K562 (cell line): ENCODE measurements at regions not wholly inside any gene's neighbourhood (a gene's known extent, or its start where the extent isn't known, plus 50 kb on each side); places are given as distances from the start of the nearest gene placed in this dataset.

ENCODE experiments used
- ATAC-seq: fragments of 200-7000 bp; cut with Tn5 transposase; 3 replicates; pipeline ENCODE4 v1.9.1; 2020; ENCODE audit warnings: moderate library complexity
- BruUV-seq: library from RNA; stranded (reverse); fragments of 400-500 nt; replicated peaks from 2 replicates; lab custom pipeline; 2021; lab: Mats Ljungman, UMichigan
- CTCF ChIA-PET: fragments of 300-600 bp; formaldehyde crosslinking; extraction: SDS; loops from one replicate; lab custom pipeline; 2021; ENCODE audit warnings: low intra/inter-chr PET ratio; lab: Yijun Ruan, JAX
- POLR2A ChIA-PET: fragments of 300-600, 350-650 bp; sonication (Branson Sonifier 250); formaldehyde crosslinking; extraction: SDS; loops from one replicate; lab custom pipeline; 2021; ENCODE audit warnings: antibody characterized with exemption, inconsistent platforms; lab: Yijun Ruan, JAX
- DNase-seq, 4 experiments: peaks; one replicate each; pipeline versions ENCODE4 v3.0.0 to v3.0.0-alpha.2; 2011 to 2018; ENCODE audit warnings: low spot score in 3 of 4, mixed read lengths in 3 of 4; ENCODE audit errors: extremely low read depth in 1 of 4
- FAIRE-seq: peaks from 2 replicates; lab custom pipeline; 2011; peaks lifted over from hg19 to GRCh38; lab: Jason Lieb, UNC
- H2AFZ ChIP-seq: 2 replicates; pipeline ENCODE4 v1.6.0; 2011; ENCODE audit warnings: low read depth, low read length, control low read depth, inconsistent platforms
- H3K27ac ChIP-seq: fragments of 200-600 bp; 3 replicates; pipeline ENCODE4 v1.8.0; 2011; ENCODE audit warnings: low read depth, mild to moderate bottlenecking, control low read depth, inconsistent platforms, low read length, moderate library complexity, mixed read lengths; ENCODE audit errors: extremely low read depth
- H3K27me3 ChIP-seq, 2 experiments: fragments of 300-600 bp in 1 of 2; 2 replicates in 1 of 2; 3 replicates in 1 of 2; pipeline versions ENCODE4 v1.6.0 to v1.8.0; 2011; ENCODE audit warnings: inconsistent platforms in 2 of 2, low read length in 2 of 2, mild to moderate bottlenecking in 1 of 2, mixed read lengths in 1 of 2, moderate library complexity in 1 of 2; ENCODE audit not compliant: control insufficient read depth in 2 of 2, insufficient read depth in 2 of 2
- H3K36me3 ChIP-seq: fragments of 300-600 bp; 3 replicates; pipeline ENCODE4 v1.8.0; 2011; ENCODE audit warnings: mild to moderate bottlenecking, low read length, inconsistent platforms; ENCODE audit not compliant: control insufficient read depth, insufficient read depth
- H3K4me1 ChIP-seq, 2 experiments: fragments of 200-600 bp in 1 of 2; replicated peaks in 1 of 2; 2 replicates in 1 of 2; 3 replicates in 1 of 2; pipeline versions ENCODE4 v1.5.1 to v1.8.0; 2011; ENCODE audit warnings: inconsistent platforms in 2 of 2, low read length in 2 of 2, mild to moderate bottlenecking in 1 of 2, mixed read lengths in 1 of 2, moderate library complexity in 1 of 2; ENCODE audit not compliant: control insufficient read depth in 2 of 2, insufficient read depth in 2 of 2
- H3K4me2 ChIP-seq: 2 replicates; pipeline ENCODE4 v1.6.1; 2011; ENCODE audit warnings: low read length, control low read depth, inconsistent platforms, mixed read lengths; ENCODE audit not compliant: insufficient read depth
- H3K4me3 ChIP-seq: fragments of 200-600 bp; sonication (generic), shearing (Covaris generic); 2 replicates; pipeline ENCODE4 v1.5.1; 2016; ENCODE audit warnings: control low read depth, inconsistent platforms
- H3K79me2 ChIP-seq: fragments of 200-600 bp; 3 replicates; pipeline ENCODE4 v1.8.0; 2011; ENCODE audit warnings: low read length, inconsistent platforms; ENCODE audit not compliant: control insufficient read depth, insufficient read depth
- H3K9ac ChIP-seq, 2 experiments: 2 replicates each; pipeline versions ENCODE4 v1.6.0 to v1.6.1; 2011; ENCODE audit warnings: low read depth in 2 of 2, low read length in 2 of 2, control low read depth in 1 of 2, inconsistent platforms in 1 of 2, mild to moderate bottlenecking in 1 of 2, mixed read lengths in 1 of 2; ENCODE audit not compliant: insufficient read depth in 1 of 2
- H3K9me1 ChIP-seq: one replicate; pipeline ENCODE4 v1.6.0; 2011; ENCODE audit warnings: inconsistent platforms, mild to moderate bottlenecking, low read length, moderate library complexity; ENCODE audit not compliant: control insufficient read depth, insufficient read depth
- H3K9me3 ChIP-seq: replicated peaks from 2 replicates; pipeline ENCODE4 v1.5.1; 2011; ENCODE audit warnings: low read depth, low read length, inconsistent platforms; ENCODE audit not compliant: control insufficient read depth, insufficient read depth
- H4K20me1 ChIP-seq: replicated peaks from 2 replicates; pipeline ENCODE4 v1.6.1; 2011; ENCODE audit warnings: low read length, inconsistent platforms, mixed read lengths; ENCODE audit not compliant: control insufficient read depth, insufficient read depth
- ATF4 ChIP-seq: fragments of 450-650 bp; formaldehyde crosslinking; IDR thresholded peaks from 2 replicates; pipeline ENCODE4 v1.4.0; 2022; ENCODE audit warnings: mild to moderate bottlenecking, moderate library complexity
- ATF7 ChIP-seq: fragments of 450-650 bp; IDR thresholded peaks from 2 replicates; pipeline ENCODE4 v1.7.1; 2014; ENCODE audit warnings: mild to moderate bottlenecking, moderate library complexity
- C11orf30 ChIP-seq: fragments of 450-650 bp; IDR thresholded peaks from 2 replicates; pipeline ENCODE4 v1.6.1; 2016; ENCODE audit warnings: low read depth, mild to moderate bottlenecking
- EGR1 ChIP-seq: fragments of 450-650 bp; conservative IDR thresholded peaks from 2 replicates; pipeline ENCODE4 v1.6.1; 2017; ENCODE audit warnings: mild to moderate bottlenecking
- FOXK1 ChIP-seq: sonication (generic); formaldehyde crosslinking; IDR thresholded peaks from 2 replicates; pipeline ENCODE4 v1.8.0; 2022; ENCODE audit warnings: missing genetic modification reagents, mild to moderate bottlenecking, borderline replicate concordance
- HES1 ChIP-seq: fragments of 450-650 bp; IDR thresholded peaks from 2 replicates; pipeline ENCODE4 v1.6.1; 2016; ENCODE audit warnings: low read depth, mild to moderate bottlenecking, moderate library complexity
- MYNN ChIP-seq, 2 experiments: sonication (generic); formaldehyde crosslinking in 1 of 2; IDR thresholded peaks; 2 replicates each; pipeline versions ENCODE4 v1.5.0 to v1.6.1; 2016 to 2020; ENCODE audit warnings: antibody characterized with exemption in 1 of 2, missing genetic modification reagents in 1 of 2
- POLR2B ChIP-seq: fragments of 450-650 bp; IDR thresholded peaks from 2 replicates; pipeline ENCODE4 v1.6.1; 2018; ENCODE audit warnings: low read depth; ENCODE audit not compliant: partially characterized antibody
- RBM34 ChIP-seq: fragments of 200-400 bp; formaldehyde crosslinking; IDR thresholded peaks from 2 replicates; pipeline ENCODE4 v1.6.1; 2018; ENCODE audit warnings: low read length, borderline replicate concordance; ENCODE audit not compliant: insufficient read depth
- ZBTB43 ChIP-seq: sonication (generic); formaldehyde crosslinking; IDR thresholded peaks from 2 replicates; pipeline ENCODE4 v1.8.0; 2023; ENCODE audit warnings: mild to moderate bottlenecking, missing genetic modification reagents
- ZNF274 ChIP-seq: IDR thresholded peaks from 2 replicates; pipeline ENCODE4 v1.6.1; 2011; ENCODE audit warnings: low read depth, mild to moderate bottlenecking, low read length, moderate library complexity, borderline replicate concordance
- ZNF324 ChIP-seq: fragments of 250-450 bp; sonication (Bioruptor Pico); IDR thresholded peaks from 2 replicates; pipeline ENCODE4 v1.4.0; 2020; ENCODE audit warnings: mild to moderate bottlenecking
- ZNF445 ChIP-seq: fragments of 250-450 bp; sonication (Bioruptor Pico); IDR thresholded peaks from 2 replicates; pipeline ENCODE4 v1.4.0; 2020; ENCODE audit warnings: low read depth, mild to moderate bottlenecking, moderate library complexity
- ZNF707 ChIP-seq: fragments of 250-450 bp; sonication (Bioruptor Pico); conservative IDR thresholded peaks from 2 replicates; pipeline ENCODE4 v1.8.0; 2022; ENCODE audit warnings: inconsistent platforms, mild to moderate bottlenecking, moderate library complexity
- ZNF740 ChIP-seq, 3 experiments: fragments of 200-800 bp in 1 of 3; sonication (Bioruptor generic) in 1 of 3; sonication (generic) in 1 of 3; formaldehyde crosslinking in 1 of 3; IDR thresholded peaks; 2 replicates each; pipeline versions ENCODE4 v1.6.1 to v1.8.0; 2016 to 2022; ENCODE audit warnings: mild to moderate bottlenecking in 2 of 3, missing compliant biosample characterization in 2 of 3, missing genetic modification characterization in 2 of 3, missing genetic modification reagents in 1 of 3
- ZZZ3 ChIP-seq: fragments of 450-650 bp; IDR thresholded peaks from 2 replicates; pipeline ENCODE4 v1.6.1; 2016; ENCODE audit warnings: antibody characterized with exemption, mild to moderate bottlenecking, moderate library complexity
- WGBS: fragments of 100-300 bp; shearing (Covaris generic); methylation state at CpG from one replicate; pipeline ENCODE4 v1.1.6; 2016; ENCODE audit warnings: low coverage, mixed read lengths; ENCODE audit not compliant: insufficient coverage; ENCODE audit errors: missing lambda C conversion rate; 5-methylcytosine and 5-hydroxymethylcytosine counted together
- in situ Hi-C: fragments of 300-500 bp; cut with MboI; formaldehyde crosslinking; loops from 4 replicates; pipeline ENCODE4 v1.15.0; 2018; ENCODE audit warnings: inconsistent platforms, mixed read lengths
- intact Hi-C: fragments of 100-400 bp; cut with micrococcal nuclease; formaldehyde crosslinking; loops from 2 replicates; pipeline ENCODE4 v1.14.2; 2022
- TF ChIP-seq, protein P1 (sequence below): fragments of 250-450 bp; sonication (Bioruptor Pico); IDR thresholded peaks from 2 replicates; pipeline ENCODE4 v1.4.0; 2020
- TF ChIP-seq, protein P2 (sequence below): fragments of 450-650 bp; formaldehyde crosslinking; IDR thresholded peaks from 2 replicates; pipeline ENCODE4 v1.4.0; 2020; ENCODE audit warnings: mild to moderate bottlenecking

GRCh38 chr7:79787096-79787495 is 333.6 kb upstream of the MAGI2 start:
- Histone ChIP-seq H3K4me1 (no peaks in the 10 kb centered on the region), H3K9ac (no peak overlapping the region), H3K27ac (no peak overlapping the region), H2AFZ (no peak overlapping the region), H3K36me3 (no peaks in the 10 kb centered on the region), H4K20me1 (no peaks in the 10 kb centered on the region), H3K4me3 (no peak overlapping the region), H3K4me2 (no peak overlapping the region), H3K79me2 (no peaks in the 10 kb centered on the region), H3K27me3 (no peaks in the 10 kb centered on the region), H3K9me3 (no peaks in the 10 kb centered on the region), H3K9me1 (no peaks in the 10 kb centered on the region)
- ATAC-seq = no peak
- TF ChIP-seq ZBTB43 (CRISPR knock-in tag) (no peak), ZNF445 (no peak), ATF7 (no peak), ZNF740 (CRISPR knock-in tag; IDR thresholded peaks at IDR 0.05) (no peak), ZNF740 (tag; IDR thresholded peaks at IDR 0.05) (no peak), ATF4 (CRISPR knock-in tag) (no peak), ZNF274 (no peak), EGR1 (no peak), HES1 (no peak), ZNF707 (CRISPR knock-in tag) (no peak), C11orf30 (no peak), ZNF324 (CRISPR knock-in tag) (no peak), FOXK1 (CRISPR knock-in tag) (no peak), RBM34 (no peak), ZZZ3 (no peak), MYNN (IDR thresholded peaks at IDR 0.05) (no peak), MYNN (CRISPR knock-in tag; IDR thresholded peaks at IDR 0.05) (no peak), POLR2B (no peak)
- TF ChIP-seq, protein P1, sequence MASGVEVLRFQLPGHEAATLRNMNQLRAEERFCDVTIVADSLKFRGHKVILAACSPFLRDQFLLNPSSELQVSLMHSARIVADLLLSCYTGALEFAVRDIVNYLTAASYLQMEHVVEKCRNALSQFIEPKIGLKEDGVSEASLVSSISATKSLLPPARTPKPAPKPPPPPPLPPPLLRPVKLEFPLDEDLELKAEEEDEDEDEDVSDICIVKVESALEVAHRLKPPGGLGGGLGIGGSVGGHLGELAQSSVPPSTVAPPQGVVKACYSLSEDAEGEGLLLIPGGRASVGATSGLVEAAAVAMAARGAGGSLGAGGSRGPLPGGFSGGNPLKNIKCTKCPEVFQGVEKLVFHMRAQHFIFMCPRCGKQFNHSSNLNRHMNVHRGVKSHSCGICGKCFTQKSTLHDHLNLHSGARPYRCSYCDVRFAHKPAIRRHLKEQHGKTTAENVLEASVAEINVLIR (CRISPR knock-in tag) = no peak
- TF ChIP-seq, protein P2, sequence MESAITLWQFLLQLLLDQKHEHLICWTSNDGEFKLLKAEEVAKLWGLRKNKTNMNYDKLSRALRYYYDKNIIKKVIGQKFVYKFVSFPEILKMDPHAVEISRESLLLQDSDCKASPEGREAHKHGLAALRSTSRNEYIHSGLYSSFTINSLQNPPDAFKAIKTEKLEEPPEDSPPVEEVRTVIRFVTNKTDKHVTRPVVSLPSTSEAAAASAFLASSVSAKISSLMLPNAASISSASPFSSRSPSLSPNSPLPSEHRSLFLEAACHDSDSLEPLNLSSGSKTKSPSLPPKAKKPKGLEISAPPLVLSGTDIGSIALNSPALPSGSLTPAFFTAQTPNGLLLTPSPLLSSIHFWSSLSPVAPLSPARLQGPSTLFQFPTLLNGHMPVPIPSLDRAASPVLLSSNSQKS = no peak
- no peak for DNase-seq
- ChIA-PET CTCF (no interaction called here), POLR2A (no interaction called here)
- WGBS = 0% methylated on average over 2 of the region's 2 CpGs
- in situ Hi-C loops = no loop called here
- intact Hi-C loops = no loop called here
- no TSS peak for BruUV-seq
- no peak for FAIRE-seq
